ENCODE measurements at regions not wholly inside any gene's neighbourhood (a gene's known extent, or its start where the extent isn't known, plus 50 kb on each side); places are given as distances from the start of the nearest gene placed in this dataset.

- no peak overlapping the region for H2AFZ ChIP-seq (ENCODE audit: low read depth, low read length)
- H3K36me3 ChIP-seq (ENCODE audit: control insufficient read depth in 2 of 2, extremely low read depth in 1 of 2, insufficient read depth in 2 of 2, low read length in 2 of 2) = no peaks in the 10 kb centered on the region
- H3K9me1 ChIP-seq (replicated peaks; ENCODE audit: control insufficient read depth, extremely low read depth, insufficient read depth, low read length) = no peaks in the 10 kb centered on the region
- H3K9me3 ChIP-seq (replicated peaks; ENCODE audit: control insufficient read depth, insufficient read depth, low read length) = no peaks in the 10 kb centered on the region
- no peak overlapping the region for H3K4me2 ChIP-seq (ENCODE audit: insufficient read depth, low read length)
- H3K4me1 ChIP-seq (ENCODE audit: control insufficient read depth, extremely low read depth, insufficient read depth, low read length) = no peaks in the 10 kb centered on the region
- H3K27me3 ChIP-seq (ENCODE audit: control insufficient read depth in 2 of 2, insufficient read depth in 2 of 2, low read length in 2 of 2) = no peaks in the 10 kb centered on the region
- H4K20me1 ChIP-seq (replicated peaks; ENCODE audit: control insufficient read depth, extremely low read depth, insufficient read depth, low read length) = no peaks in the 10 kb centered on the region
- H3K4me3 ChIP-seq (replicated peaks in 1 of 3; ENCODE audit: insufficient read depth in 1 of 3, low read depth in 1 of 3, low read length in 3 of 3) = no peak overlapping the region
- no peak for DNase-seq (ENCODE audit: low read depth, low spot score)
- no TSS peak for BruUV-seq (replicated peaks)
- ChIA-PET CTCF (no interaction called here), POLR2A (no interaction called here)
- H3K27ac ChIP-seq (ENCODE audit: insufficient read depth, low read depth, low read length) = no peak overlapping the region
- TF ChIP-seq POLR2AphosphoS5 (IDR thresholded peaks at IDR 0.05; ENCODE audit: insufficient read depth, low read depth, low read length) (no peak), EZH2 (IDR thresholded peaks at IDR 0.05; ENCODE audit: borderline replicate concordance, low read depth, low read length, severe bottlenecking) (no peak), FOS (IDR thresholded peaks at IDR 0.05; ENCODE audit: borderline replicate concordance, insufficient read depth, low read length) (no peak), JUN (IDR thresholded peaks at IDR 0.05; ENCODE audit: borderline replicate concordance, insufficient read depth, insufficient read length, low read depth) (no peak), CTCF (IDR thresholded peaks at IDR 0.05; ENCODE audit: extremely low read depth in 1 of 2, insufficient read depth in 1 of 2, low read depth in 1 of 2, low read length in 2 of 2) (no peak), GATA2 (IDR thresholded peaks at IDR 0.05; ENCODE audit: insufficient read depth, insufficient read length, low read depth, low read length) (no peak), POLR2A (IDR thresholded peaks at IDR 0.05; ENCODE audit: low read depth, low read length) (no peak), MAX (IDR thresholded peaks at IDR 0.05; ENCODE audit: insufficient read depth, insufficient read length) (no peak), MYC (IDR thresholded peaks at IDR 0.05; ENCODE audit: low read depth, low read length) (no peak)
- no peak for FAIRE-seq
- intact Hi-C loops (cut with micrococcal nuclease) (no loop called here), dilution Hi-C loops (cut with MboI; ENCODE audit: extremely low pct_ligation_motif_present, low sequenced_read_pairs) (no loop called here)
- H3K9ac ChIP-seq (replicated peaks; ENCODE audit: extremely low read depth, insufficient read depth, low read length) = no peak overlapping the region
- no peaks in the 10 kb centered on the region for H3K79me2 ChIP-seq (ENCODE audit: control insufficient read depth, insufficient read depth, low read length)
These were observed 2859.1 kb downstream of the PCDH9 start for GRCh38 chr13:64371045-64371444.

Measured in endothelial cell of umbilical vein (primary cell).